ENCODE measurements at regions not wholly inside any gene's neighbourhood (a gene's known extent, or its start where the extent isn't known, plus 50 kb on each side); places are given as distances from the start of the nearest gene placed in this dataset.

GRCh38 chr2:43044093-43044681 lies 182.2 kb downstream of the ZFP36L2 start:
- TF ChIP-seq, protein P1, sequence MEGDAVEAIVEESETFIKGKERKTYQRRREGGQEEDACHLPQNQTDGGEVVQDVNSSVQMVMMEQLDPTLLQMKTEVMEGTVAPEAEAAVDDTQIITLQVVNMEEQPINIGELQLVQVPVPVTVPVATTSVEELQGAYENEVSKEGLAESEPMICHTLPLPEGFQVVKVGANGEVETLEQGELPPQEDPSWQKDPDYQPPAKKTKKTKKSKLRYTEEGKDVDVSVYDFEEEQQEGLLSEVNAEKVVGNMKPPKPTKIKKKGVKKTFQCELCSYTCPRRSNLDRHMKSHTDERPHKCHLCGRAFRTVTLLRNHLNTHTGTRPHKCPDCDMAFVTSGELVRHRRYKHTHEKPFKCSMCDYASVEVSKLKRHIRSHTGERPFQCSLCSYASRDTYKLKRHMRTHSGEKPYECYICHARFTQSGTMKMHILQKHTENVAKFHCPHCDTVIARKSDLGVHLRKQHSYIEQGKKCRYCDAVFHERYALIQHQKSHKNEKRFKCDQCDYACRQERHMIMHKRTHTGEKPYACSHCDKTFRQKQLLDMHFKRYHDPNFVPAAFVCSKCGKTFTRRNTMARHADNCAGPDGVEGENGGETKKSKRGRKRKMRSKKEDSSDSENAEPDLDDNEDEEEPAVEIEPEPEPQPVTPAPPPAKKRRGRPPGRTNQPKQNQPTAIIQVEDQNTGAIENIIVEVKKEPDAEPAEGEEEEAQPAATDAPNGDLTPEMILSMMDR (IDR thresholded peaks at IDR 0.05), result no peak
- TF ChIP-seq, protein P2, sequence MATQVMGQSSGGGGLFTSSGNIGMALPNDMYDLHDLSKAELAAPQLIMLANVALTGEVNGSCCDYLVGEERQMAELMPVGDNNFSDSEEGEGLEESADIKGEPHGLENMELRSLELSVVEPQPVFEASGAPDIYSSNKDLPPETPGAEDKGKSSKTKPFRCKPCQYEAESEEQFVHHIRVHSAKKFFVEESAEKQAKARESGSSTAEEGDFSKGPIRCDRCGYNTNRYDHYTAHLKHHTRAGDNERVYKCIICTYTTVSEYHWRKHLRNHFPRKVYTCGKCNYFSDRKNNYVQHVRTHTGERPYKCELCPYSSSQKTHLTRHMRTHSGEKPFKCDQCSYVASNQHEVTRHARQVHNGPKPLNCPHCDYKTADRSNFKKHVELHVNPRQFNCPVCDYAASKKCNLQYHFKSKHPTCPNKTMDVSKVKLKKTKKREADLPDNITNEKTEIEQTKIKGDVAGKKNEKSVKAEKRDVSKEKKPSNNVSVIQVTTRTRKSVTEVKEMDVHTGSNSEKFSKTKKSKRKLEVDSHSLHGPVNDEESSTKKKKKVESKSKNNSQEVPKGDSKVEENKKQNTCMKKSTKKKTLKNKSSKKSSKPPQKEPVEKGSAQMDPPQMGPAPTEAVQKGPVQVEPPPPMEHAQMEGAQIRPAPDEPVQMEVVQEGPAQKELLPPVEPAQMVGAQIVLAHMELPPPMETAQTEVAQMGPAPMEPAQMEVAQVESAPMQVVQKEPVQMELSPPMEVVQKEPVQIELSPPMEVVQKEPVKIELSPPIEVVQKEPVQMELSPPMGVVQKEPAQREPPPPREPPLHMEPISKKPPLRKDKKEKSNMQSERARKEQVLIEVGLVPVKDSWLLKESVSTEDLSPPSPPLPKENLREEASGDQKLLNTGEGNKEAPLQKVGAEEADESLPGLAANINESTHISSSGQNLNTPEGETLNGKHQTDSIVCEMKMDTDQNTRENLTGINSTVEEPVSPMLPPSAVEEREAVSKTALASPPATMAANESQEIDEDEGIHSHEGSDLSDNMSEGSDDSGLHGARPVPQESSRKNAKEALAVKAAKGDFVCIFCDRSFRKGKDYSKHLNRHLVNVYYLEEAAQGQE (IDR thresholded peaks at IDR 0.05; ENCODE audit: insufficient read depth in 1 of 2, low read depth in 2 of 2, low read length in 1 of 2), result no peak

Measured in Panc1 (cell line).